Mesendoderm (in vitro differentiated cells): ENCODE measurements at regions not wholly inside any gene's neighbourhood (a gene's known extent, or its start where the extent isn't known, plus 50 kb on each side); places are given as distances from the start of the nearest gene placed in this dataset.
"Not testable (repeated sequence)": the region's sequence is repeated elsewhere in the genome, so short reads cannot be mapped to it uniquely, and the experiment has no call there.

Source experiments
- DNase-seq: peaks from one replicate; pipeline ENCODE4 v3.0.0; 2013
- H2AK5ac ChIP-seq: 2 replicates; pipeline ENCODE4 v1.6.1; 2013; ENCODE audit warnings: low read length, inconsistent platforms
- H2BK120ac ChIP-seq: 2 replicates; pipeline ENCODE4 v1.6.1; 2013; ENCODE audit warnings: low read depth, mild to moderate bottlenecking, low read length, moderate library complexity, mixed read lengths
- H2BK15ac ChIP-seq: replicated peaks from 2 replicates; pipeline ENCODE4 v1.6.1; 2013; ENCODE audit warnings: low read depth, mild to moderate bottlenecking, moderate library complexity
- H2BK5ac ChIP-seq: 2 replicates; pipeline ENCODE4 v1.6.1; 2013; ENCODE audit warnings: low read length, inconsistent platforms
- H3K18ac ChIP-seq: 2 replicates; pipeline ENCODE4 v1.6.1; 2013; ENCODE audit warnings: mild to moderate bottlenecking, low read length, mixed read lengths
- H3K23ac ChIP-seq: one replicate; pipeline ENCODE4 v1.6.1; 2013; ENCODE audit warnings: low read length
- H3K27ac ChIP-seq: 2 replicates; pipeline ENCODE4 v1.5.1; 2013; ENCODE audit warnings: low read depth, mild to moderate bottlenecking, inconsistent platforms, low read length, moderate library complexity
- H3K27me3 ChIP-seq: 2 replicates; pipeline ENCODE4 v1.6.1; 2013; ENCODE audit warnings: low read length, control low read depth, mild to moderate bottlenecking, inconsistent platforms; ENCODE audit not compliant: insufficient read depth, poor library complexity
- H3K36me3 ChIP-seq: 2 replicates; pipeline ENCODE4 v1.6.1; 2013; ENCODE audit warnings: low read length, inconsistent platforms; ENCODE audit not compliant: control insufficient read depth, insufficient read depth
- H3K4ac ChIP-seq: one replicate; pipeline ENCODE4 v1.6.1; 2013; ENCODE audit warnings: low read depth, mild to moderate bottlenecking, low read length, moderate library complexity
- H3K4me1 ChIP-seq: 2 replicates; pipeline ENCODE4 v1.6.1; 2013; ENCODE audit warnings: low read depth, low read length, inconsistent platforms; ENCODE audit not compliant: control insufficient read depth
- H3K4me2 ChIP-seq: 2 replicates; pipeline ENCODE4 v1.6.1; 2013; ENCODE audit warnings: low read length
- H3K4me3 ChIP-seq: 2 replicates; pipeline ENCODE4 v1.5.1; 2013; ENCODE audit warnings: mild to moderate bottlenecking, low read length
- H3K56ac ChIP-seq: one replicate; pipeline ENCODE4 v1.6.1; 2013; ENCODE audit warnings: low read length
- H3K79me1 ChIP-seq: 2 replicates; pipeline ENCODE4 v1.6.1; 2013; ENCODE audit warnings: low read length, inconsistent platforms
- H3K79me2 ChIP-seq: 2 replicates; pipeline ENCODE4 v1.6.1; 2013; ENCODE audit warnings: mild to moderate bottlenecking, low read length; ENCODE audit not compliant: control insufficient read depth, insufficient read depth
- H3K9ac ChIP-seq: 2 replicates; pipeline ENCODE4 v1.6.1; 2013; ENCODE audit warnings: low read length, inconsistent platforms
- H4K5ac ChIP-seq: one replicate; pipeline ENCODE4 v1.6.1; 2013; ENCODE audit warnings: low read length
- H4K8ac ChIP-seq: one replicate; pipeline ENCODE4 v1.6.1; 2013; ENCODE audit warnings: low read depth, mild to moderate bottlenecking, control low read depth, low read length, moderate library complexity
- WGBS: extraction: QIAGEN DNeasy Blood & Tissue Kit; methylation state at CpG from one replicate; pipeline ENCODE4 v1.1.7; 2013; ENCODE audit warnings: low lambda C conversion rate, missing lambda C conversion rate; ENCODE audit not compliant: insufficient coverage; ENCODE audit errors: extremely low coverage; 5-methylcytosine and 5-hydroxymethylcytosine counted together

- no peak overlapping the region for H2BK5ac ChIP-seq
- H3K4me3 ChIP-seq: no peak overlapping the region
- no peak overlapping the region for H4K8ac ChIP-seq
- no peak overlapping the region for H3K27ac ChIP-seq
- H3K18ac ChIP-seq: no peak overlapping the region
- H4K5ac ChIP-seq: no peak overlapping the region
- no peak overlapping the region for H2AK5ac ChIP-seq
- no peak overlapping the region for H3K4ac ChIP-seq
- H3K4me2 ChIP-seq: no peak overlapping the region
- no peak overlapping the region for H2BK15ac ChIP-seq
- H3K79me1 ChIP-seq: no peaks in the 10 kb centered on the region
- H3K27me3 ChIP-seq: no peaks in the 10 kb centered on the region
- no peak overlapping the region for H3K23ac ChIP-seq
- H3K56ac ChIP-seq: no peak overlapping the region
- H3K4me1 ChIP-seq: no peaks in the 10 kb centered on the region
- no peaks in the 10 kb centered on the region for H3K36me3 ChIP-seq
- WGBS: no CpG with 5 or more reads among the region's 1 CpG
- H3K9ac ChIP-seq: no peak overlapping the region
- H2BK120ac ChIP-seq: no peak overlapping the region
- no peaks in the 10 kb centered on the region for H3K79me2 ChIP-seq
- DNase-seq: peak; percentile 10
These were observed 648.7 kb upstream of the DPPA4 start for GRCh38 chr3:109985943-109986555.

- H3K9ac ChIP-seq: no peak overlapping the region
- no peak overlapping the region for H3K4me3 ChIP-seq
- H2BK120ac ChIP-seq: no peak overlapping the region
- no peaks in the 10 kb centered on the region for H3K4me1 ChIP-seq
- H3K23ac ChIP-seq: no peak overlapping the region
- H4K8ac ChIP-seq: no peak overlapping the region
- no peak overlapping the region for H3K4me2 ChIP-seq
- no peaks in the 10 kb centered on the region for H3K36me3 ChIP-seq
- no peak overlapping the region for H2BK15ac ChIP-seq
- WGBS: no CpG with 5 or more reads among the region's 9 CpGs
- no peak overlapping the region for H3K4ac ChIP-seq
- no peak overlapping the region for H4K5ac ChIP-seq
- H2BK5ac ChIP-seq: no peak overlapping the region
- H3K18ac ChIP-seq: no peak overlapping the region
- no peaks in the 10 kb centered on the region for H3K79me2 ChIP-seq
- no peak overlapping the region for H2AK5ac ChIP-seq
- no peak overlapping the region for H3K56ac ChIP-seq
- H3K27ac ChIP-seq: no peak overlapping the region
- no peak for DNase-seq
- H3K79me1 ChIP-seq: no peaks in the 10 kb centered on the region
- no peaks in the 10 kb centered on the region for H3K27me3 ChIP-seq
These were observed 657.5 kb upstream of the DPPA4 start for GRCh38 chr3:109994853-109995252.

- Histone ChIP-seq H3K23ac (no peak overlapping the region), H3K27ac (no peak overlapping the region), H2AK5ac (no peak overlapping the region), H2BK5ac (no peak overlapping the region), H3K79me2 (no peaks in the 10 kb centered on the region), H3K18ac (no peak overlapping the region), H4K8ac (no peak overlapping the region), H3K9ac (no peak overlapping the region), H3K4me3 (no peak overlapping the region), H3K79me1 (no peaks in the 10 kb centered on the region), H2BK15ac (no peak overlapping the region), H3K4me1 (no peaks in the 10 kb centered on the region), H3K27me3 (no peaks in the 10 kb centered on the region), H3K4ac (no peak overlapping the region), H2BK120ac (no peak overlapping the region), H3K56ac (no peak overlapping the region), H3K4me2 (no peak overlapping the region), H4K5ac (no peak overlapping the region), H3K36me3 (no peaks in the 10 kb centered on the region)
- no peak for DNase-seq
These were observed 658.0 kb upstream of the DPPA4 start for GRCh38 chr3:109995377-109995776.

DNA sequence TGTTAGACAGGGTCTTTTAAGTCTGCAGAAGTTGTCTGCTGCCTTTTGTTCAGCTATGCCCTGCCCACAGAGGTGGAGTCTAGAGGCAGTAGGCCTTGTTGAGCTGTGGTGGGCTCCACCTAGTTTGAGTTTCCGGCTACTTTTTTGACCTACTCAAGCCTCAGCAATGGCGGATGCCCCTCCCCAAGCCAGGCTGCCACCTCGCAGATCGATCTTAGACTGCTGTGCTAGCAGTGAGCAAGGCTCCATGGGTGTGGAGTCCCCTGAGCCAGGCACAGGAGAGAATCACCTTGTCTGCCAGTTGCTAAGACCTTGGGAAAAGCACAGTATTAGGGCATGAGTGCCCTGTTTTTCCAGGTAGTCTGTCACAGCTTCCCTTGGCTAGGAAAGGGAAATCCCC, 664.6 kb upstream of the DPPA4 start:
- not testable (repeated sequence) for DNase-seq, H3K79me2 ChIP-seq
- WGBS: no CpG with 5 or more reads among the region's 4 CpGs

DNA sequence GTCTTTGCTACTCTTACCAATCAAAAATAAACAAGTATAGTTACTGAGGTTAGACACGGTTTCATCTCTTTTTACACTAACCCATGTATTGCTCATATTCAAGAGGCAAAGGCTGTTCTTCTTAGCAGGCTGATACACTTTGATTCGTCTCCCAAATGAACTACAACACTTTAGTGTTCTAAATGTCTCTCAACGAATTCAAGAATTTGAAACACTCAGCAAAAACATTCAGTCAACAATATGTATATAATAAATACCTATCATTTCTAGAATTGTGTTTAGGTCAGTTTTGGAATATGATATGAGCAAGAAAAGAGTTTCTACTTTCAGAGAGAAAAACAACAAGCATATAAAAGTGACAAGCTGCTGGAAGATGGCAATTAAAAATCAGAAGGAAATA, 669.6 kb upstream of the DPPA4 start:
- Histone ChIP-seq H2BK5ac (no peak overlapping the region), H2BK120ac (no peak overlapping the region), H3K79me2 (no peaks in the 10 kb centered on the region), H3K23ac (no peak overlapping the region), H3K4me1 (no peaks in the 10 kb centered on the region), H4K5ac (no peak overlapping the region), H3K56ac (no peak overlapping the region), H3K36me3 (no peaks in the 10 kb centered on the region), H2AK5ac (no peak overlapping the region), H3K79me1 (no peaks in the 10 kb centered on the region), H4K8ac (no peak overlapping the region), H3K27ac (no peak overlapping the region), H2BK15ac (no peak overlapping the region), H3K4me3 (no peak overlapping the region), H3K18ac (no peak overlapping the region), H3K9ac (no peak overlapping the region), H3K4me2 (no peak overlapping the region), H3K27me3 (no peaks in the 10 kb centered on the region), H3K4ac (no peak overlapping the region)
- no peak for DNase-seq
- WGBS: no CpG with 5 or more reads among the region's 3 CpGs

More for the DNA sequence above, 664.6 kb upstream of the DPPA4 start:
- not testable (repeated sequence) for H3K56ac ChIP-seq, H3K36me3 ChIP-seq, H3K23ac ChIP-seq, H3K9ac ChIP-seq, H3K4me2 ChIP-seq, H3K79me1 ChIP-seq, H4K5ac ChIP-seq, H2BK120ac ChIP-seq, H3K4me1 ChIP-seq, H2BK15ac ChIP-seq, H2AK5ac ChIP-seq, H3K18ac ChIP-seq, H3K27ac ChIP-seq, H4K8ac ChIP-seq, H3K4me3 ChIP-seq, H3K4ac ChIP-seq, H3K27me3 ChIP-seq, H2BK5ac ChIP-seq

DNA sequence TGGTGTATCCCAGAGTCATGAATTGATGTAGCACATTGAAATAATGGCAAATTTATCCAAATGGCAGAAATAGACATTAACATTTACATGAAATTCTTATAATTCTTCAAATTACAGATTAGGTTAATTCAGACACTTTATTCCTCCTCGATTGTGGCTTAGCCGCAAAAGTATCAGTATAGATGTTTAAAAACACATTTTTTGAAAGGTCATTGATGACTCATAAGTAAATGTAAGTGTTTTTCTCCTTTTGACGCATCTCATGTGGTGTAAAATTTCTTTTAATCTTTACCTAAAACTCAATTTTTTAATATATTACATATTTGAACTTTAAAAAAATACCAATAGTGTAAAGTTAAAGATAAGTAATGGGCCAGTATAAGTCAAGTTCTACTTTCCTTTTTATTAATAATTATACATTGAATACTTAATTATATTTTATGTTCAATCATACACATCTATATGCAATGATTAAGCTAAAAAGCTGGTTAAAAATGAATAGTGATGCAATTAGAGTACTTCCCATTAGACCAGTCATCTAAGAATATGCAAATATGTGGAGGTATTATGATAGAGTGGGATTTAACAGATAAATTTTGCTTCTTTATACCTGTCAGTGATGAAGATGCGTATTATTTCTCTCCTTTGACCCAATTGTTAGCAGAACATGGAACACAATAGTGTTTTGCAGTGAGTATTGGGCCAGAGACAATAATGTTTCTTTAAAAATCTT, 678.1 kb upstream of the DPPA4 start:
- Histone ChIP-seq H3K4me1 (no peaks in the 10 kb centered on the region), H3K79me1 (no peaks in the 10 kb centered on the region), H4K8ac (no peak overlapping the region), H3K27me3 (no peaks in the 10 kb centered on the region), H3K9ac (no peak overlapping the region), H4K5ac (no peak overlapping the region), H3K79me2 (no peaks in the 10 kb centered on the region), H2BK120ac (no peak overlapping the region), H3K27ac (no peak overlapping the region), H3K56ac (no peak overlapping the region), H3K4me3 (no peak overlapping the region), H3K4ac (no peak overlapping the region), H3K4me2 (no peak overlapping the region), H3K18ac (no peak overlapping the region), H3K36me3 (no peaks in the 10 kb centered on the region), H2BK5ac (no peak overlapping the region), H2BK15ac (no peak overlapping the region), H2AK5ac (no peak overlapping the region), H3K23ac (no peak overlapping the region)
- no CpG with 5 or more reads among the region's 4 CpGs for WGBS
- DNase-seq: no peak
